HepG2 (cell line): ENCODE measurements at regions not wholly inside any gene's neighbourhood (a gene's known extent, or its start where the extent isn't known, plus 50 kb on each side); places are given as distances from the start of the nearest gene placed in this dataset.

ENCODE experiments used
- ATAC-seq: fragments of 200-7000 bp; cut with Tn5 transposase; 3 replicates; pipeline ENCODE4 v1.9.1; 2020; ENCODE audit warnings: mild to moderate bottlenecking, moderate library complexity
- BruUV-seq: library from RNA; stranded (reverse); fragments of 400-500 nt; replicated peaks from 2 replicates; lab custom pipeline; 2021; lab: Mats Ljungman, UMichigan
- CTCF ChIA-PET: fragments of 300-600 bp; formaldehyde crosslinking; extraction: SDS; loops from one replicate; lab custom pipeline; 2021; ENCODE audit warnings: low total read pairs, inconsistent platforms, low intra/inter-chr PET ratio; lab: Yijun Ruan, JAX
- POLR2A ChIA-PET: fragments of 350-600 bp; sonication (Branson Sonifier 250); formaldehyde crosslinking; loops from one replicate; lab custom pipeline; 2020; ENCODE audit warnings: antibody characterized with exemption, inconsistent platforms; lab: Yijun Ruan, JAX
- DNase-seq: peaks from one replicate; pipeline ENCODE4 v3.0.0-alpha.2; 2015; ENCODE audit warnings: low spot score
- FAIRE-seq: peaks from 3 replicates; lab custom pipeline; 2011; peaks lifted over from hg19 to GRCh38; lab: Jason Lieb, UNC
- H2AFZ ChIP-seq: one replicate; pipeline ENCODE4 v1.6.1; 2011; ENCODE audit warnings: low read length, inconsistent platforms
- H3K27ac ChIP-seq: fragments of 300-600 bp; 3 replicates; pipeline ENCODE4 v1.8.0; 2011; ENCODE audit warnings: mixed run types, mild to moderate bottlenecking, mixed read lengths, low read length, inconsistent platforms; ENCODE audit not compliant: insufficient read depth; ENCODE audit errors: extremely low read length
- H3K27me3 ChIP-seq, 2 experiments: fragments of 200-600 bp in 1 of 2; 2 replicates in 1 of 2; 3 replicates in 1 of 2; pipeline versions ENCODE4 v1.6.0 to v1.8.0; 2011; ENCODE audit warnings: low read length in 2 of 2, mild to moderate bottlenecking in 2 of 2, moderate library complexity in 2 of 2, inconsistent platforms in 1 of 2; ENCODE audit not compliant: insufficient read depth in 2 of 2, control insufficient read depth in 1 of 2
- H3K36me3 ChIP-seq, 2 experiments: fragments of 200-600 bp in 1 of 2; replicated peaks in 1 of 2; 2 replicates in 1 of 2; 3 replicates in 1 of 2; pipeline versions ENCODE4 v1.5.1 to v1.8.0; 2011; ENCODE audit warnings: low read length in 2 of 2, inconsistent platforms in 1 of 2; ENCODE audit not compliant: insufficient read depth in 2 of 2, control insufficient read depth in 1 of 2
- H3K4me1 ChIP-seq: 2 replicates; pipeline ENCODE4 v1.5.1; 2012; ENCODE audit warnings: low read length, inconsistent platforms; ENCODE audit not compliant: insufficient read depth
- H3K4me2 ChIP-seq: 2 replicates; pipeline ENCODE4 v1.6.0; 2011; ENCODE audit warnings: low read depth, low read length, inconsistent platforms
- H3K4me3 ChIP-seq, 3 experiments: fragments of 200-600 bp in 1 of 3; sonication (generic), shearing (Covaris generic) in 1 of 3; replicated peaks in 1 of 3; 2 replicates each; pipeline ENCODE4 v1.5.1; 2011 to 2016; ENCODE audit warnings: low read length in 3 of 3, inconsistent platforms in 2 of 3, low read depth in 2 of 3, mild to moderate bottlenecking in 2 of 3, control low read depth in 1 of 3, mixed read lengths in 1 of 3; ENCODE audit not compliant: insufficient read depth in 1 of 3
- H3K79me2 ChIP-seq: one replicate; pipeline ENCODE4 v1.6.1; 2011; ENCODE audit warnings: low read length, inconsistent platforms; ENCODE audit not compliant: insufficient read depth
- H3K9ac ChIP-seq: 2 replicates; pipeline ENCODE4 v1.6.0; 2011; ENCODE audit warnings: mild to moderate bottlenecking, low read depth, low read length, inconsistent platforms; ENCODE audit not compliant: insufficient read depth
- H3K9me3 ChIP-seq: 2 replicates; pipeline ENCODE4 v1.5.1; 2012; ENCODE audit warnings: mild to moderate bottlenecking, low read length
- H4K20me1 ChIP-seq: 2 replicates; pipeline ENCODE4 v1.6.0; 2011; ENCODE audit warnings: inconsistent platforms, mild to moderate bottlenecking, low read length, moderate library complexity; ENCODE audit not compliant: insufficient read depth
- BCL6 ChIP-seq: IDR thresholded peaks from 2 replicates; pipeline ENCODE4 v1.6.1; 2016; ENCODE audit warnings: missing genetic modification reagents, missing compliant biosample characterization
- CBX2 ChIP-seq, 2 experiments: fragments of 200-600 bp in 1 of 2; sonication (generic); formaldehyde crosslinking in 1 of 2; IDR thresholded peaks; 2 replicates each; pipeline versions ENCODE4 v1.7.0 to v1.8.1; 2018 to 2022; ENCODE audit warnings: low read depth in 2 of 2, low read length in 1 of 2, mild to moderate bottlenecking in 1 of 2, missing genetic modification reagents in 1 of 2
- DMAP1 ChIP-seq: IDR thresholded peaks from 2 replicates; pipeline ENCODE4 v1.6.1; 2016
- EED ChIP-seq: sonication (generic); formaldehyde crosslinking; IDR thresholded peaks from 2 replicates; pipeline ENCODE4 v1.5.0; 2020; ENCODE audit warnings: mild to moderate bottlenecking, missing genetic modification reagents
- HIVEP1 ChIP-seq: sonication (generic); formaldehyde crosslinking; IDR thresholded peaks from 2 replicates; pipeline ENCODE4 v1.4.0; 2020; ENCODE audit warnings: mild to moderate bottlenecking, missing genetic modification reagents
- HMGXB4 ChIP-seq, 2 experiments: sonication (generic) in 1 of 2; formaldehyde crosslinking in 1 of 2; IDR thresholded peaks; 2 replicates each; pipeline versions ENCODE4 v1.4.0 to v1.6.1; 2018 to 2020; ENCODE audit warnings: missing genetic modification reagents in 2 of 2, borderline replicate concordance in 1 of 2, low read depth in 1 of 2, mild to moderate bottlenecking in 1 of 2, missing biosample characterization in 1 of 2
- KLF6 ChIP-seq: IDR thresholded peaks from 2 replicates; pipeline ENCODE4 v1.8.0; 2016; ENCODE audit warnings: missing biosample characterization, missing genetic modification reagents
- MAF1 ChIP-seq: sonication (generic); formaldehyde crosslinking; IDR thresholded peaks from 2 replicates; pipeline ENCODE4 v1.5.0; 2020; ENCODE audit warnings: missing genetic modification reagents, borderline replicate concordance
- MTA3 ChIP-seq: sonication (generic); formaldehyde crosslinking; IDR thresholded peaks from 2 replicates; pipeline ENCODE4 v1.4.0; 2020; ENCODE audit warnings: missing genetic modification reagents
- NPAS2 ChIP-seq: sonication (generic); formaldehyde crosslinking; IDR thresholded peaks from 2 replicates; pipeline ENCODE4 v1.8.0; 2022; ENCODE audit warnings: mild to moderate bottlenecking, missing genetic modification reagents, borderline replicate concordance
- NR0B2 ChIP-seq: sonication (generic); formaldehyde crosslinking; IDR thresholded peaks from 2 replicates; pipeline ENCODE4 v1.4.0; 2020; ENCODE audit warnings: mild to moderate bottlenecking, missing genetic modification reagents
- PHB2 ChIP-seq: fragments of 450-650 bp; IDR thresholded peaks from 2 replicates; pipeline ENCODE4 v1.6.1; 2018; ENCODE audit not compliant: partially characterized antibody
- PRDM4 ChIP-seq: sonication (generic); formaldehyde crosslinking; IDR thresholded peaks from 2 replicates; pipeline ENCODE4 v1.9.0; 2021; ENCODE audit warnings: missing genetic modification reagents, borderline replicate concordance
- SAP130 ChIP-seq: IDR thresholded peaks from 2 replicates; pipeline ENCODE4 v1.6.1; 2016; ENCODE audit warnings: low read depth
- SP4 ChIP-seq: sonication (generic); formaldehyde crosslinking; IDR thresholded peaks from 2 replicates; pipeline ENCODE4 v1.8.1; 2023; ENCODE audit warnings: mild to moderate bottlenecking, missing genetic modification reagents
- TGIF2 ChIP-seq: IDR thresholded peaks from 2 replicates; pipeline ENCODE4 v1.6.1; 2016; ENCODE audit warnings: control low read depth, missing compliant biosample characterization
- ZNF101 ChIP-seq: sonication (generic); formaldehyde crosslinking; IDR thresholded peaks from 2 replicates; pipeline ENCODE4 v1.4.0; 2020; ENCODE audit warnings: mild to moderate bottlenecking, low read depth, missing genetic modification reagents, borderline replicate concordance
- ZNF17 ChIP-seq: sonication (generic); formaldehyde crosslinking; IDR thresholded peaks from 2 replicates; pipeline ENCODE4 v1.5.0; 2020; ENCODE audit warnings: mild to moderate bottlenecking, missing genetic modification reagents
- ZNF7 ChIP-seq: IDR thresholded peaks from 2 replicates; pipeline ENCODE4 v1.6.1; 2016; ENCODE audit warnings: missing biosample characterization, missing genetic modification reagents
- ZNF737 ChIP-seq: sonication (generic); formaldehyde crosslinking; IDR thresholded peaks from 2 replicates; pipeline ENCODE4 v1.5.0; 2020; ENCODE audit warnings: missing genetic modification reagents, mild to moderate bottlenecking, borderline replicate concordance
- WGBS: methylation state at CpG from one replicate; pipeline ENCODE4 v1.1.6; 2017; ENCODE audit warnings: low lambda C conversion rate; 5-methylcytosine and 5-hydroxymethylcytosine counted together
- in situ Hi-C: cut with HindIII; loops from 2 replicates; pipeline ENCODE4 v1.10.0; 2017; ENCODE audit warnings: low pct_unique_long_range_greater_than_20kb; ENCODE audit not compliant: extremely low pct_ligation_motif_present
- intact Hi-C: fragments of 100-400 bp; cut with micrococcal nuclease; formaldehyde crosslinking; loops from one replicate; pipeline ENCODE4 v1.10.0; 2022; ENCODE audit not compliant: unreplicated experiment

GRCh38 chr4:164591666-164592065, 162.3 kb upstream of the SMIM31 start:
- no peak overlapping the region for H3K4me2 ChIP-seq
- H3K9ac ChIP-seq = no peak overlapping the region
- no peaks in the 10 kb centered on the region for H3K79me2 ChIP-seq
- FAIRE-seq (no peak), ATAC-seq (no peak), DNase-seq (no peak)
- BruUV-seq = no TSS peak
- H4K20me1 ChIP-seq = no peaks in the 10 kb centered on the region
- ChIA-PET CTCF (no interaction called here), POLR2A (no interaction called here)
- in situ Hi-C loops = no loop called here
- intact Hi-C loops = no loop called here
- no peaks in the 10 kb centered on the region for H3K4me1 ChIP-seq
- H3K27me3 ChIP-seq = no peaks in the 10 kb centered on the region
- 10% methylated on average over 6 of the region's 6 CpGs for WGBS
- no peak overlapping the region for H2AFZ ChIP-seq
- H3K27ac ChIP-seq = no peak overlapping the region
- H3K36me3 ChIP-seq = no peaks in the 10 kb centered on the region
- TF ChIP-seq ZNF101 (CRISPR knock-in tag) = no peak
- no peak for TF ChIP-seq NR0B2 (CRISPR knock-in tag)
- TF ChIP-seq EED (CRISPR knock-in tag) = no peak
- TF ChIP-seq MAF1 (CRISPR knock-in tag) = no peak
- no peak for TF ChIP-seq SP4 (CRISPR knock-in tag)
- TF ChIP-seq KLF6 (CRISPR knock-in tag) = no peak
- TF ChIP-seq CBX2 (IDR thresholded peaks at IDR 0.05; ENCODE audit: low read depth, low read length) = no peak
- TF ChIP-seq CBX2 (CRISPR knock-in tag; IDR thresholded peaks at IDR 0.05; ENCODE audit: low read depth) = no peak
- no peak for TF ChIP-seq ZNF17
- TF ChIP-seq ZNF737 (CRISPR knock-in tag) = no peak
- no peak for TF ChIP-seq ZNF7 (CRISPR knock-in tag)
- TF ChIP-seq MTA3 (CRISPR knock-in tag) = no peak
- TF ChIP-seq TGIF2 (CRISPR knock-in tag) = no peak
- no peak for TF ChIP-seq NPAS2
- TF ChIP-seq PRDM4 = no peak
- no peak for TF ChIP-seq PHB2
- TF ChIP-seq HMGXB4 (CRISPR knock-in tag; IDR thresholded peaks at IDR 0.05; ENCODE audit: borderline replicate concordance in 1 of 2, low read depth in 1 of 2) = no peak
- TF ChIP-seq HIVEP1 = no peak
- no peak for TF ChIP-seq BCL6 (CRISPR knock-in tag)
- no peak for TF ChIP-seq DMAP1 (CRISPR knock-in tag)
- TF ChIP-seq SAP130 (CRISPR knock-in tag) = no peak
- H3K9me3 ChIP-seq = no peaks in the 10 kb centered on the region
- no peak overlapping the region for H3K4me3 ChIP-seq
